B cell (primary cell): ENCODE measurements at regions not wholly inside any gene's neighbourhood (a gene's known extent, or its start where the extent isn't known, plus 50 kb on each side); places are given as distances from the start of the nearest gene placed in this dataset.

Source experiments
- ATAC-seq: fragments of 200-7000 bp; cut with Tn5 transposase; one replicate; pipeline ENCODE4 v1.10.0; 2021; ENCODE audit warnings: low read depth, mild to moderate bottlenecking, moderate number of reproducible peaks, moderate library complexity
- CTCF ChIA-PET: fragments of 350-600 bp; sonication (Branson Sonifier 250); formaldehyde crosslinking; loops from one replicate; lab custom pipeline; 2021; ENCODE audit warnings: antibody characterized with exemption, inconsistent platforms; lab: Charles Lee
- POLR2A ChIA-PET: fragments of 350-600 bp; sonication (Branson Sonifier 250); formaldehyde crosslinking; loops from one replicate; lab custom pipeline; 2021; ENCODE audit warnings: antibody characterized with exemption; lab: Charles Lee
- DNase-seq: peaks from one replicate; pipeline ENCODE4 v3.0.0; 2013
- H2AFZ ChIP-seq: 2 replicates; pipeline ENCODE4 v1.6.1; 2012; ENCODE audit warnings: mild to moderate bottlenecking, low read depth, low read length; ENCODE audit not compliant: insufficient read depth, poor library complexity, severe bottlenecking
- H3K27ac ChIP-seq, 2 donors: 1 replicate in 1 of 2; 2 replicates in 1 of 2; pipeline ENCODE4 v1.5.1; 2012 to 2013; ENCODE audit warnings: low read length in 2 of 2, mild to moderate bottlenecking in 2 of 2, moderate library complexity in 1 of 2
- H3K27me3 ChIP-seq, 4 experiments: fragments of 200-600 bp in 1 of 4; sonication (generic) in 1 of 4; replicated peaks in 1 of 4; 1 replicate in 2 of 4; 2 replicates in 2 of 4; pipeline versions ENCODE4 v1.6.1 to v1.7.0; 2013 to 2016; ENCODE audit warnings: low read length in 3 of 4, mild to moderate bottlenecking in 2 of 4, mixed read lengths in 1 of 4, moderate library complexity in 1 of 4; ENCODE audit not compliant: insufficient read depth in 4 of 4, control insufficient read depth in 3 of 4; ENCODE audit errors: control extremely low read depth in 1 of 4
- H3K36me3 ChIP-seq, 2 experiments: replicated peaks in 1 of 2; 1 replicate in 1 of 2; 2 replicates in 1 of 2; pipeline versions ENCODE4 v1.6.1 to v1.7.1; 2013; ENCODE audit warnings: low read length in 1 of 2; ENCODE audit not compliant: insufficient read depth in 2 of 2, control insufficient read depth in 1 of 2; ENCODE audit errors: control extremely low read depth in 1 of 2, extremely low read depth in 1 of 2
- H3K4me1 ChIP-seq, 2 donors: fragments of 200-600 bp in 1 of 2; sonication (generic) in 1 of 2; 1 replicate in 1 of 2; 2 replicates in 1 of 2; pipeline versions ENCODE4 v1.5.1 to v1.6.1; 2013 to 2017; ENCODE audit warnings: low read length in 2 of 2; ENCODE audit not compliant: control insufficient read depth in 2 of 2, insufficient read depth in 2 of 2
- H3K4me2 ChIP-seq: replicated peaks from 2 replicates; pipeline ENCODE3; 2012; ENCODE audit warnings: mild to moderate bottlenecking, low read depth, low read length; ENCODE audit not compliant: poor library complexity, severe bottlenecking
- H3K4me3 ChIP-seq, 5 experiments: fragments of 200-600 bp in 1 of 5; sonication (generic) in 1 of 5; 1 replicate in 3 of 5; 2 replicates in 2 of 5; pipeline versions ENCODE4 v1.5.1 to v1.7.0; 2011 to 2016; ENCODE audit warnings: low read length in 4 of 5, mild to moderate bottlenecking in 4 of 5, low read depth in 2 of 5, control low read depth in 1 of 5, moderate library complexity in 1 of 5; ENCODE audit not compliant: insufficient read depth in 1 of 5; ENCODE audit errors: control extremely low read depth in 1 of 5, extremely low read depth in 1 of 5
- H3K79me2 ChIP-seq: fragments of 200-600 bp; sonication (generic); one replicate; pipeline ENCODE4 v1.6.0; 2016; ENCODE audit warnings: low read length; ENCODE audit not compliant: control insufficient read depth, insufficient read depth
- H3K9ac ChIP-seq: fragments of 200-600 bp; sonication (generic); 2 replicates; pipeline ENCODE4 v1.6.1; 2017; ENCODE audit warnings: mild to moderate bottlenecking, low read length, moderate library complexity
- H3K9me3 ChIP-seq, 3 donors: one replicate each; pipeline versions ENCODE4 v1.6.1 to v1.7.1; 2013; ENCODE audit warnings: low read length in 2 of 3; ENCODE audit not compliant: control insufficient read depth in 2 of 3, insufficient read depth in 1 of 3; ENCODE audit errors: control extremely low read depth in 1 of 3
- H4K20me1 ChIP-seq: 2 replicates; pipeline ENCODE4 v1.6.0; 2012; ENCODE audit warnings: mild to moderate bottlenecking, low read length; ENCODE audit not compliant: insufficient read depth, control insufficient read depth, poor library complexity, severe bottlenecking
- H3K27ac Mint-ChIP-seq: one replicate; pipeline ENCODE4 v1.8.0; 2021; ENCODE audit warnings: mixed read lengths
- H3K27me3 Mint-ChIP-seq: one replicate; pipeline ENCODE4 v1.8.0; 2021; ENCODE audit warnings: mixed read lengths
- H3K4me1 Mint-ChIP-seq: one replicate; pipeline ENCODE4 v1.8.0; 2021; ENCODE audit warnings: mixed read lengths
- H3K4me3 Mint-ChIP-seq: one replicate; pipeline ENCODE4 v1.8.0; 2021; ENCODE audit warnings: mixed read lengths
- H3K9me3 Mint-ChIP-seq: one replicate; pipeline ENCODE4 v1.8.0; 2022; ENCODE audit warnings: mixed read lengths; ENCODE audit not compliant: insufficient read depth
- CTCF ChIP-seq: fragments of 200-600 bp; IDR thresholded peaks from one replicate; pipeline ENCODE4 v1.8.0; 2022; ENCODE audit warnings: antibody characterized with exemption, mild to moderate bottlenecking
- EZH2 ChIP-seq: IDR thresholded peaks from 2 replicates; pipeline ENCODE4 v1.6.1; 2012; ENCODE audit warnings: borderline replicate concordance, low read depth, mild to moderate bottlenecking, moderate library complexity, low read length; ENCODE audit not compliant: insufficient read depth, poor library complexity, severe bottlenecking
- WGBS: methylation state at CpG from one replicate; pipeline ENCODE4 v1.1.5; 2013; ENCODE audit warnings: missing lambda C conversion rate; ENCODE audit not compliant: insufficient coverage; 5-methylcytosine and 5-hydroxymethylcytosine counted together
- intact Hi-C: fragments of 100-400 bp; cut with micrococcal nuclease; formaldehyde crosslinking; loops from one replicate; pipeline ENCODE4 v1.10.0; 2022

DNA sequence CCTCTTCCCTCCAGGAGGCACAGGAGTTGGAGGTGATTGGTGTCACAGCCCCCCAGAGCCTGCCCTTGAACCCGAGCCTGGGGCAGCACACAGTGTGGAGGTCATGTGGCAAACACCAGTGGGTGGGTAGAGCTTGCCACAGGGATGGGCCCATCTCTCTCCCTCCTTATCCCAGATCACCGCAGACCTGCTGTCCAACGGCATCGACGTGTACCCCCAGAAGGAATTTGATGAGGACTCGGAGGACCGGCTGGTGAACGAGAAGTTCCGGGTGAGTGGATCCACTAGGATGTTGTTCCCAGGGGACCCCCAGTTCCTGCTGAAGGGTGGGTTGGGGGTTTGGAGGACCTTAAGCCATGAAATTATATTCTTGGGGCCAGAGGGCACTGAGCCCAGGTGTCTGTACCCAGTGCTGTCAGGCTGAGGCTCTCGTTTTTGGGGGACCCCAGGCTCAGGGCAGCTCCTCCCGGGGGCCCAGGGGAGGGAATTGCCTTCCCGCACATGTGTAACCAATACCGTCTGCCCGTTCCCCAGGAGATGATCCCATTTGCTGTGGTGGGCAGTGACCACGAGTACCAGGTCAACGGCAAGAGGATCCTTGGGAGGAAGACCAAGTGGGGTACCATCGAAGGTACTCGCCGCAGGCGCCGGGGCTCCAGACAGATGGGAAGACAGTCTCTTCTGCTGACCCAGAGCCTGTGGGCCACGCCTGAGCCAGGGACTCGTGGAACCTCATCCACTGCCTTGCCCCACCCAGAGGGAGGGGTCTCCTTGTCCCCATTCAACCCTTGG, 351.9 kb downstream of the SEC14L1 start:
- ATAC-seq (peak; percentile 3), DNase-seq (no peak)
- 94% methylated on average over 16 of the region's 23 CpGs for WGBS
- CTCF ChIA-PET = interaction anchor here (0.9 to 9.6 kb wide), 14 partner anchors 15 to 213 kb away, joined by 3 to 206 read pairs (median 4); no protein-coding TSS in a partner anchor
- Mint-ChIP-seq H3K9me3 (no peaks in the 10 kb centered on the region), H3K4me1 (peaks cover 33% of the 10 kb centered on the region), H3K4me3 (peak overlapping the region; percentile 74), H3K27me3 (no peaks in the 10 kb centered on the region), H3K27ac (peak overlapping the region; percentile 91)
- TF ChIP-seq EZH2 = no peak
- no peak for TF ChIP-seq CTCF
- Histone ChIP-seq H3K4me2 (peak overlapping the region; percentile 59), H3K4me3 (no peak overlapping the region), H3K9me3 (no peaks in the 10 kb centered on the region), H3K9ac (no peak overlapping the region), H3K36me3 (peaks cover 3 to 90% of the 10 kb centered on the region in 2 experiments), H2AFZ (no peak overlapping the region), H3K79me2 (peaks cover 24% of the 10 kb centered on the region), H4K20me1 (peaks cover 30% of the 10 kb centered on the region), H3K27ac (peak overlapping the region; percentile 36 to 75), H3K4me1 (peaks cover 14 to 43% of the 10 kb centered on the region in 2 donors), H3K27me3 (no peaks in the 10 kb centered on the region)
- intact Hi-C loops = no loop called here
- POLR2A ChIA-PET = interaction anchor here (0.8 to 2.7 kb wide), 7 partner anchors 47 to 92 kb away, joined by 3 to 20 read pairs (median 5); no protein-coding TSS in a partner anchor
